Activated CD8-positive, alpha-beta memory T cell treated with anti-CD3 and anti-CD28 coated beads for 48 hours (primary cell): ENCODE measurements at regions not wholly inside any gene's neighbourhood (a gene's known extent, or its start where the extent isn't known, plus 50 kb on each side); places are given as distances from the start of the nearest gene placed in this dataset.

ENCODE experiments used
- DNase-seq, 3 experiments: peaks; one replicate each; pipeline ENCODE4 v3.0.0-alpha.2; 2020; ENCODE audit warnings: low read depth in 2 of 3, low spot score in 2 of 3

- DNase-seq: no peak
Observed at GRCh38 chr13:109372666-109373065, 413.7 kb downstream of the IRS2 start.

- no peak for DNase-seq
Observed at GRCh38 chr13:109371066-109371465, 415.3 kb downstream of the IRS2 start.

DNA sequence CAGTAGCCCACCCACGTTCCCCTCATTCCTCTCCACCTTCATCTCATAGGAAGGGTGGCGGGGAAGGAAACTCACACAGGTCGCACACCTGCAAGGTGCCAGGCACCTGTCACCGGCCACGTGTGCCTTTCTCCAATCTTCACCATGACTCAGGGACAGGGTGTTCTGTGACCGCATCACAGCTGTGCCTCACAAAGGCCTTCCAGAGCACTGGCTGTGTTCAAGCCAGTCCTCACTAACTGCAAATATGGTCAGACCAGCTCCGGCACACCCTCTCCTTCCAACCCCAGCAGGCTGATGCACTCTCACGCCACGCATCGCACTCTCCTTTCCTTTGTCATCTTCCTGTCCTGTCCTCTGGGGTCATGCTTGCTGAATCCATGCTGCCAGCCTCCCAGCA is 415.9 kb downstream of the IRS2 start:
- no peak for DNase-seq

DNA sequence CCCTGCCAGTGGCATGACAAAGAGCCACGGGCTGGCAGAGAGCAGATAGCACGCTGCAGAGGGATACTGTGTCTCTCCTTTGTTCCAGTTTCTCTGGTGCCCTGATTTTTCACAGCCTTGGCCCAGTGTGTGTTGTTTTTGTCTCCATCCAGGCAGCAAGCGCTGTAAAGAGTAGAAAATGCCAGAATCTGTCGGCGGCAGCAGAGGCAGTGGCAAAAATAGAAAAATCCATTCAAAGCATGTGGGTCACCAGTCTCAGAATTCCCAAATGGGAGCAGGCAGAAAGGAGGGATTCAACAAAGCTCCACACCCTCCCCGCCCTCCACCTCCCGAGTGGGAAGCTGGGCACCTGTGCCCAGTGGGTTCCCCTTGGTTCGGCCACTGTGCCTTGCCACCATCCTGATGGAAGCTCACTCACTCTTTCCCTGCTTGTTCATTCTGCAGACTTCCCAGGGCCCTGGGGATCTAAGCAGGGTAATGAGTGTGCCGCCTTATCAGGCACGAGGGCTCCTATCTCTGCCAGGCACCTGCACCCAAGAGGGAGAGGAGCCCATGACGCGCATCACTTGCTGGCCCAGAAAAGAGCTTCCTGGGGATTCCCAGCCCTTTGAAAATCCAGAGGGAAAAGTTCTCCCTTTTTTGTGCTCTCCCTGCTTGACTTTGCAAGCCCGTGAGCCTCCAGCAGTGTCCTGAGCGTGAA is 416.9 kb downstream of the IRS2 start:
- no peak for DNase-seq

DNA sequence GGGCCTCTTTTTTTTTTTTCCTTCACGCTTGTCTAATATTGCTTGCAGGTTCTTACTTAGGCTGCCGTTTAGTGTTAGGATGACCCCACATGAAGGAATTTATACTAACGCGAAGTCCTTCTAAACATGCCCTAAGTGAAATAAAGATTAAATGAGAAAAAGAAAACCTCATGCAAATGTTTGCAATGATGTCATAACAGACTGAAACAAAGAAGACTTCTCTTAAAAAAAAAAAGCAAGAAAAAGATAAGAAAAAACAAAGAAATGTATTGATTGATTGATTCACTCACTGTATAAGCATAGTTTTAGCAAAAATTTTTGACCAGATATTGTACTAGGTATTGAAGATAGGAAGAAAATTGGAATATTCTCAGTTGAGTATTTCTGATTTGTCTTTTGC is 418.2 kb downstream of the IRS2 start:
- no peak for DNase-seq

- DNase-seq: no peak
Observed at GRCh38 chr13:109366525-109366924, 419.9 kb downstream of the IRS2 start.

DNA sequence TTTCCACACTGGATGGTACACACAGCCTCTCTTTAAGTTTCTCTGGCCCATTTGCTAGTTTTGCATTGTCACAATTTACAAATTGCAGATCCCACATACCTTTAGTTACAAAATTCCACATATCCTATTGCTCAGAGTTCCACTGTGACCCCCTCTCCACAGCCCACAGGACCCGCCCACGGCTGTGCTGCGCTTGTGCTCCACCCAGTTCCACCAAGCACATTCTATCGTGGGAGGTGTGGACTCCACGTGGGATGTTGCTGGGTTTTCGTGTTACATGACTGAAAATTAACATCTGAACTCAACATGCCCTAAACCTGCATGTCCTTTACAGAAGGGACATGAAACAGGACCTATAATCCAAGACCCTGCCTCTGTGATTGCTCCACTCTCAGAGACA is 423.0 kb downstream of the IRS2 start:
- DNase-seq: no peak

- DNase-seq: no peak
Observed at GRCh38 chr13:109362616-109363015, 423.8 kb downstream of the IRS2 start.

DNA sequence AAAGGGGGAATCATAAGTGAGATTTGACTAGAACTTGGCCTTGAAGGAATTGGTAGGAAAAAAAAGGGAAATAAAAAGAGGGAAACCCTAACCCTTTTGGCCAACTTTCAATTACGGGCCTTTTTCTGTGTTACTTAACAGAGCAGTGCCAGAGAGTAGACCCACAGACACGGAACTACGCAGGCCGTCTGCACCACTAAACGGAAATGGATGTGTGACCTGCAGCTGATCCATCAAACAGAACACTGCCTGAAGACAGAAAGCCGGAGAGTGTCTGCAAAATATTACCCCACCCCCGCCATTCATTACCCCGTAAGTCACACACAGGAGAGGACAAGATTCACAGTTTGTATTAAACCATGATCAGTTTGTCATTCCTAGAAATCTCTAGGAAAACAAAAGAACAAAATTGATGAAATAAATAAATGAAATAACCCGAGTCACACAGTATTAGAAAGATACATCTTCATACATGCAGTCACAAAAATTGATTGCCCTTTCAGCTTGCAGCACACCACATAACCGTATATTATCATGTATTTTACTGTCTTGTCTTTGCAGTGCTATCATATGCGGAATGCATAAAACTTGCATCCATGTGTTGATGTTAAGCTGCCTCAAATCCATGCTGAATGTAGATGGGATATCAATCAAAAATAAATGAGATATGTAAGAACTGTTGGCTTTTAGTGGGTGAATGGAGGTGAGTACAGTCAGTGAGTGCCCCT is 424.7 kb downstream of the IRS2 start:
- no peak for DNase-seq

GRCh38 chr13:109357751-109358471 is 428.5 kb downstream of the IRS2 start:
- no peak for DNase-seq

- DNase-seq: no peak
Observed at GRCh38 chr13:109355875-109356434, 430.4 kb downstream of the IRS2 start.

- DNase-seq: no peak
Observed at GRCh38 chr13:109355166-109355565, 431.2 kb downstream of the IRS2 start.

DNA sequence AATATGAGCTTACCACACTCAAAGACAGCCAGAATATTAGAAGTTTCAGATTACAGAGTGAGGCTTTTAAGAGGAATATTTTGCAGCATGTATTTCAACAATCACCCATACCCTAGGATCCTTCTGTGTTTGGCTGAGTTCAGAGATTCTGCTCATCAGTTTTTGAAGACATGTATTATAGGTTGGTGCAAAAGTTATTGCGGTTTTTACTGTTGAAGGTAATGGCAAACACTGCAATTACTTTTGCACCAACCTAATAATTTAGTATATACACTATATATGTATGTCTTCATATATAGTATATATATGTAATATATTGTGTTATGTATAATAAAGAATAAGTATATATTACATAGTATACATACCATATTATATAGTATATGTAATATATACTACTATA is 435.1 kb downstream of the IRS2 start:
- DNase-seq: no peak

DNA sequence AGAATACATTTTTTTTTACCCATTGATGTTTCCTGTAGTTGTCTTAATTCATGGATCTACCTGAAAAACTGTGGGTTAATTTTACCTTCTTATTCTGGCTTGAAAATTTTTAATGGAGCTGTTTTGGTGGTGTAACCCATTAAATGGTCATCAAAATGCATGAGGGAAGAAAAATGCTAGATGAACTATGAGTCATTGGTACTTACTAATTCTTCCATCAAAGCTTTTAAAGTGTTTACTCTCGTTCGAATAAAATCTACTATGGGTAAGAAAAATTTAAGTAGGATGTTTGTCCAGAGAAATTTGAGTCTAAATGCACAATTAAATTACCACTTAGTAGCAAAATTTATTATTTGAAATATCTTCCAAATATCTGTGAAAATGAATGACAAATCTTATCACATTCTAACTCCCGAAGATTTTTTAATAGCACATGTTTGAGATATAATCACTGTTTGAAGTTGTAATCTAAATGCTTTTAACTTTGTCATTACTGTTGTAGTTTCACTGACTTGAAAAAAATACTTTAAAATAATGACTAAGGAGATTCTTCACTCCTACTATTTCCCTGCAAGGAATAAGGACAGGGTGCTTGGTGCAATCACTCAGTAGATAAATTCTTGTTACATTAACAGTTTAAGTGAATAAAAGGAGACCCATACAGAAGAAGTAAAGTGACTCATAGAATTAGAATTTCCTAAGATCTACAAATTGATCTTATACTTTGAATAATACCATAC is 437.7 kb downstream of the IRS2 start:
- DNase-seq: no peak

GRCh38 chr13:109346060-109346459 is 440.3 kb downstream of the IRS2 start:
- no peak for DNase-seq

DNA sequence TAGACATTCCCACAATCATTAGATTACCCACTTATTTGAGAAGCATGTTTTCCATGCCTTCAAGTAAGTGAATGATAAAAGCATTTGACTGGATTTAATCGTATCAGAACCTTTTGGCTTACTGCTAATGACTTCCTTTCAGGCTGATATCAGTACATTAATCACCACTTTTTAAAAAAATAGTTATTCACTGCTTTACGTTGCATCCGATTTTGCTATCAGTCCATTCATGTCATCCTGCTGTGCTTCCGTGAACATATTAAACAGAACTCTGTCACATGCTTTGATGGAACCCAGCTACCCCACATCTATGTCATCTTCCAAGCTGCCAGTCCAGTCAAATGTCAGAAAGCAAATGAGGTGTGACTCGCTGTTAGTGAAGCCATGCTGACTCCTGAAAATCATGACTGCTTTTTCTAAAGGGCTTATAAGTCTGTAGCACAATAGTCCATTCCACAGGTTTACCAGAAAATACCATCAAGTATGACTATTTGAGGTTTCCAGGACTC is 440.9 kb downstream of the IRS2 start:
- DNase-seq: no peak

- no peak for DNase-seq
Observed at GRCh38 chr13:109344552-109345157, 441.7 kb downstream of the IRS2 start.

GRCh38 chr13:109336730-109337129 is 449.7 kb downstream of the IRS2 start:
- DNase-seq: no peak

DNA sequence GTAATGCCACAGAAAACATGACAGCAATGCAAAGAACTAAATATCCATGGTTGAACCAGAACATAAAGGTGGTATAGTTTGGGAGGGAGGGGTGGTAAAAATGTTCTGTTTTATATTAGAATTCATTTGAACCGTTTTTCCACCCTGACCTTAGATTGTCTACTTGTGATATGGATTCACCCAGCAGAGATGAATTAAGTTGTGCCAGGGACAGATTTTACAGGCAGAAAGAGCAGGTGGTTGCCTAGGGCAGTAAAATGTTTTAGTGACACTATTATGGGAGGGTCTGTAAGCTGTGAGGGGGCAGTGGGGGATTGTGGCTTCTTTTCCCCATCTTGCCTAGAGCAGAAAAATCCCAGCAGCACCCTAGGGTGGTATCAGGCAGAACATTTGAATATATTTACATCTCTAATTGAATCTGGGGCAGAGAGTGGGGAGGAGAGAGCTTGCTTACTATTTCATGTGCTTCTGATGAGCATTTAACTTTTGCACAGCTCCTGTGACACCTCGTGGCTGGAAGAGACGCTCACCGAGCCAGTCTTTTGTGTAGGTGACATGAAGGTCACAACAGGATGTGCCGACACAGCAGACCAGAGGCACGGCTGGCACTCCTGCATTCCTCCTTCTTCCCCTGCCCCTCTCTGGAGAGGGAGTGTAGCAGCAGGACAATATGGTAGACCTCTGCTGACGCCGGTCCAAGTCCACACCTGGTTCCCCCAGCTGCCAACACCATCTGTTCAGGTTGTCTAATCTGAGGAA is 452.3 kb downstream of the IRS2 start:
- DNase-seq: no peak
